Fibroblast of lung (primary cell): ENCODE measurements at regions not wholly inside any gene's neighbourhood (a gene's known extent, or its start where the extent isn't known, plus 50 kb on each side); places are given as distances from the start of the nearest gene placed in this dataset.
A peak's percentile ranks its signal among the peaks of the same experiment; 100 is the strongest.

Source experiments
- DNase-seq, 2 donors: peaks; one replicate each; pipeline versions ENCODE4 v3.0.0 to v3.0.0-alpha.2; 2010; ENCODE audit warnings: low read depth in 2 of 2
- H2AFZ ChIP-seq: 2 replicates; pipeline ENCODE4 v1.5.1; 2012; ENCODE audit warnings: low read length, control low read depth, inconsistent platforms
- H3K27ac ChIP-seq: 2 replicates; pipeline ENCODE4 v1.5.1; 2011; ENCODE audit warnings: low read length, control low read depth; ENCODE audit not compliant: insufficient read depth
- H3K27me3 ChIP-seq: 2 replicates; pipeline ENCODE4 v1.5.1; 2011; ENCODE audit warnings: mild to moderate bottlenecking, low read length; ENCODE audit not compliant: control insufficient read depth, insufficient read depth
- H3K36me3 ChIP-seq: 2 replicates; pipeline ENCODE4 v1.5.1; 2011; ENCODE audit warnings: low read length; ENCODE audit not compliant: control insufficient read depth, insufficient read depth
- H3K4me1 ChIP-seq: 2 replicates; pipeline ENCODE4 v1.5.1; 2011; ENCODE audit warnings: low read length; ENCODE audit not compliant: control insufficient read depth, insufficient read depth; ENCODE audit errors: extremely low read depth
- H3K4me2 ChIP-seq: 2 replicates; pipeline ENCODE4 v1.5.1; 2011; ENCODE audit warnings: low read length, control low read depth; ENCODE audit not compliant: insufficient read depth; ENCODE audit errors: extremely low read depth
- H3K4me3 ChIP-seq, 4 experiments: fragments of 200-600 bp in 1 of 4; sonication (generic) in 1 of 4; replicated peaks in 1 of 4; 2 replicates each; pipeline ENCODE4 v1.5.1; 2011 to 2016; ENCODE audit warnings: low read length in 4 of 4, low read depth in 3 of 4, mild to moderate bottlenecking in 3 of 4, control low read depth in 2 of 4, inconsistent platforms in 1 of 4, mixed read lengths in 1 of 4; ENCODE audit not compliant: insufficient read depth in 1 of 4; ENCODE audit errors: control extremely low read depth in 1 of 4
- H3K79me2 ChIP-seq: 2 replicates; pipeline ENCODE4 v1.5.1; 2012; ENCODE audit warnings: mild to moderate bottlenecking, low read length, inconsistent platforms; ENCODE audit not compliant: control insufficient read depth, insufficient read depth
- H3K9ac ChIP-seq: 2 replicates; pipeline ENCODE4 v1.5.1; 2011; ENCODE audit warnings: mild to moderate bottlenecking, low read length, control low read depth; ENCODE audit not compliant: insufficient read depth
- H3K9me3 ChIP-seq: 2 replicates; pipeline ENCODE4 v1.5.1; 2012; ENCODE audit warnings: low read depth, low read length; ENCODE audit not compliant: control insufficient read depth, insufficient read depth
- H4K20me1 ChIP-seq: 2 replicates; pipeline ENCODE4 v1.5.1; 2011; ENCODE audit warnings: low read length; ENCODE audit not compliant: control insufficient read depth, insufficient read depth; ENCODE audit errors: extremely low read depth
- CTCF ChIP-seq, 2 donors: IDR thresholded peaks in 1 of 2; conservative IDR thresholded peaks in 1 of 2; 1 replicate in 1 of 2; 2 replicates in 1 of 2; pipeline ENCODE4 v1.5.1; 2011 to 2012; ENCODE audit warnings: low read length in 2 of 2, control low read depth in 1 of 2, inconsistent platforms in 1 of 2, low read depth in 1 of 2, mild to moderate bottlenecking in 1 of 2
- EZH2 ChIP-seq: IDR thresholded peaks from 2 replicates; pipeline ENCODE4 v1.5.1; 2012; ENCODE audit warnings: low read length, control low read depth, mild to moderate bottlenecking; ENCODE audit errors: missing control alignments

GRCh38 chr7:119959811-119960210, 313.2 kb upstream of the KCND2 start:
- no peaks in the 10 kb centered on the region for H3K79me2 ChIP-seq

GRCh38 chr7:119963654-119964053, 309.3 kb upstream of the KCND2 start:
- Histone ChIP-seq H2AFZ (no peak overlapping the region), H3K27me3 (no peaks in the 10 kb centered on the region), H4K20me1 (no peaks in the 10 kb centered on the region), H3K4me3 (no peak overlapping the region), H3K4me2 (no peak overlapping the region), H3K9me3 (no peaks in the 10 kb centered on the region), H3K4me1 (peaks cover 2% of the 10 kb centered on the region), H3K9ac (no peak overlapping the region), H3K27ac (no peak overlapping the region), H3K36me3 (no peaks in the 10 kb centered on the region), H3K79me2 (no peaks in the 10 kb centered on the region)
- no peak for DNase-seq
- TF ChIP-seq EZH2 (no peak), CTCF (conservative IDR thresholded peaks at IDR 0.05 in 1 of 2, IDR thresholded peaks at IDR 0.05 in 1 of 2; ENCODE audit: low read depth in 1 of 2, low read length in 2 of 2) (no peak)

More at GRCh38 chr7:119959811-119960210, 313.2 kb upstream of the KCND2 start:
- Histone ChIP-seq H3K9ac (no peak overlapping the region), H3K27me3 (no peaks in the 10 kb centered on the region), H3K4me2 (no peak overlapping the region), H3K4me1 (no peaks in the 10 kb centered on the region), H3K27ac (no peak overlapping the region), H3K4me3 (no peak overlapping the region), H2AFZ (no peak overlapping the region), H3K9me3 (no peaks in the 10 kb centered on the region), H4K20me1 (no peaks in the 10 kb centered on the region), H3K36me3 (no peaks in the 10 kb centered on the region)
- TF ChIP-seq CTCF (conservative IDR thresholded peaks at IDR 0.05 in 1 of 2, IDR thresholded peaks at IDR 0.05 in 1 of 2; ENCODE audit: low read depth in 1 of 2, low read length in 2 of 2), result no peak
- TF ChIP-seq EZH2, result no peak
- DNase-seq, result peak; percentile 67 to 70

- Histone ChIP-seq H3K27ac (no peak overlapping the region), H2AFZ (no peak overlapping the region), H3K4me3 (no peak overlapping the region)
These were observed 308.9 kb upstream of the KCND2 start for GRCh38 chr7:119964065-119964464.

More at GRCh38 chr7:119964065-119964464, 308.9 kb upstream of the KCND2 start:
- no peaks in the 10 kb centered on the region for H4K20me1 ChIP-seq
- no peaks in the 10 kb centered on the region for H3K9me3 ChIP-seq
- no peak overlapping the region for H3K4me2 ChIP-seq
- H3K4me1 ChIP-seq, result peaks cover 2% of the 10 kb centered on the region
- H3K36me3 ChIP-seq, result no peaks in the 10 kb centered on the region
- no peaks in the 10 kb centered on the region for H3K27me3 ChIP-seq
- H3K79me2 ChIP-seq, result no peaks in the 10 kb centered on the region
- TF ChIP-seq CTCF (conservative IDR thresholded peaks at IDR 0.05 in 1 of 2, IDR thresholded peaks at IDR 0.05 in 1 of 2; ENCODE audit: low read depth in 1 of 2, low read length in 2 of 2), result no peak
- TF ChIP-seq EZH2, result no peak
- DNase-seq, result no peak
- no peak overlapping the region for H3K9ac ChIP-seq
